Astrocyte of the spinal cord (primary cell): ENCODE measurements at regions not wholly inside any gene's neighbourhood (a gene's known extent, or its start where the extent isn't known, plus 50 kb on each side); places are given as distances from the start of the nearest gene placed in this dataset.

Experiments
- DNase-seq: peaks from one replicate; pipeline ENCODE4 v3.0.0; 2011; ENCODE audit warnings: low read depth, low spot score
- H3K4me3 ChIP-seq: 2 replicates; pipeline ENCODE4 v1.5.1; 2011; ENCODE audit warnings: low read depth, mild to moderate bottlenecking, low read length, moderate library complexity
- in situ Hi-C: cut with HindIII; loops from 2 replicates; pipeline ENCODE4 v1.10.0; 2017; ENCODE audit warnings: low sequenced_read_pairs
- TF ChIP-seq, protein P1 (sequence below): IDR thresholded peaks from 2 replicates; pipeline ENCODE4 v1.5.1; 2012; ENCODE audit warnings: low read depth, mild to moderate bottlenecking, low read length, inconsistent platforms

DNA sequence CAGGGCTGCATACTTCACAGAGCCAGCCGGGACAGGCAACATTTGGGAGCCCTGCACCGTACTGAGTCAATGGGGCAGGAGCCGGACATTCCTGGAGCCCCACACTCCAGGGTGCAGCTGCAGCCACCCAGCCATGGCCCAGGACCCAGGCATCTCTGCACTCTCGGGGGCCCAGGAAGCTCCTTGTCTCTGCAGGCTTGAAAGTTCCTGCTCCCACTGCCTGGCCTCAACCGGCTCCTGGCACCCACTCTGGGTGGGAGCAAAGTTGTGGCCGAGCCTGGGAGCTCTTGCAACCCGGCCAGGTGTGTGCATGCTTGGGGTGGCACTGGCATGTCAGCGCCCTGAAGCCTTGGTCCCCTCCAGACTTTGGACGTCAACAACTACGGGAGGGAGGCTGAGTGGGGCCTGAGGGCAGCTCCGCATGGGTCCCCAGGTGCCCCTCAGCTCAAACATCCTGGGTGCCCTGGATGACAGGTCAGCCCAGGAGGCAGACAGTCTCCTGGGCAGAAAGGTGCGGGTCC lies 833.5 kb upstream of the CADM2 start:
- TF ChIP-seq, protein P1, sequence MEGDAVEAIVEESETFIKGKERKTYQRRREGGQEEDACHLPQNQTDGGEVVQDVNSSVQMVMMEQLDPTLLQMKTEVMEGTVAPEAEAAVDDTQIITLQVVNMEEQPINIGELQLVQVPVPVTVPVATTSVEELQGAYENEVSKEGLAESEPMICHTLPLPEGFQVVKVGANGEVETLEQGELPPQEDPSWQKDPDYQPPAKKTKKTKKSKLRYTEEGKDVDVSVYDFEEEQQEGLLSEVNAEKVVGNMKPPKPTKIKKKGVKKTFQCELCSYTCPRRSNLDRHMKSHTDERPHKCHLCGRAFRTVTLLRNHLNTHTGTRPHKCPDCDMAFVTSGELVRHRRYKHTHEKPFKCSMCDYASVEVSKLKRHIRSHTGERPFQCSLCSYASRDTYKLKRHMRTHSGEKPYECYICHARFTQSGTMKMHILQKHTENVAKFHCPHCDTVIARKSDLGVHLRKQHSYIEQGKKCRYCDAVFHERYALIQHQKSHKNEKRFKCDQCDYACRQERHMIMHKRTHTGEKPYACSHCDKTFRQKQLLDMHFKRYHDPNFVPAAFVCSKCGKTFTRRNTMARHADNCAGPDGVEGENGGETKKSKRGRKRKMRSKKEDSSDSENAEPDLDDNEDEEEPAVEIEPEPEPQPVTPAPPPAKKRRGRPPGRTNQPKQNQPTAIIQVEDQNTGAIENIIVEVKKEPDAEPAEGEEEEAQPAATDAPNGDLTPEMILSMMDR = no peak
- in situ Hi-C loops = no loop called here
- H3K4me3 ChIP-seq = no peak overlapping the region
- no peak for DNase-seq

DNA sequence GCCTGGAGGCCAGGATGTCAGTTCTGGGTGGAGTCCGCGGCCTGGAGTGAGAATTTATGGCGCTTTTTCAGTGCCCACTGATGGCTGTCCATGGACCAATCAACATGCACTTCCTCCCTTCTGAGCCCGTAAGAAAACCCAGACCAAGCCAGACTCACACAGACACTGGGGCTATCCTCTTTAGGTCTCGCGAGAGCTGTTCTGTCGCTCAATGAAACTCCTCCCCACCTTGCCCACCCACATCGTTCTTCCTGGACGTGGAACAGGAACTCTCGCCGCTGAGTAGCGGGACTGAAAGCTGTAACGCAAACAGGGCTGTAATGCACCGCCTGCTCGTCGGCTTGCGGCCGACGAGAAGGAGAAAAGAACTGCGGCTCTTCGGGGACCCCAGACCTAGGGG lies 833.0 kb upstream of the CADM2 start:
- TF ChIP-seq, protein P1 = no peak
- in situ Hi-C loops = no loop called here
- no peak for DNase-seq
- H3K4me3 ChIP-seq = no peak overlapping the region

DNA sequence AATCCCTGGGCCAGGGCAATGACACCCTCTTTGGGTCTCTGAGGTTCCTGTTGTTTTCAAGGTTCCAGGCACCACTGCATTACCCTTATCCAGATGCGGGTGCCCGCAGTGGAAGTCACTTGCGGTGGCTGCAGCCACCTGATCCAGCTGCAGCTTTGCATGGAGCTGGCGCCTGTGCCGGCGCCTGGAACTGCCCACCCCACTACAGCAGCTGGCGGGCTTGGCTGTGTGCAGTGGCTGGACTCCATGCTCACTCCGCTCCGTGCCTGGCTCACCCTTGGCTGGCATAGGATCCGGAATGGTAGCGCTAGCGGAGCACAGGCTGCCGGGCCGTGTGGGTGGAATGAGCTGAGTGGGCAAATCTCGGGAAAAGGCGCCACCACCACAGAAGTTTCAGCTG lies 832.6 kb upstream of the CADM2 start:
- no peak overlapping the region for H3K4me3 ChIP-seq
- in situ Hi-C loops = no loop called here
- TF ChIP-seq, protein P1 = no peak
- no peak for DNase-seq

DNA sequence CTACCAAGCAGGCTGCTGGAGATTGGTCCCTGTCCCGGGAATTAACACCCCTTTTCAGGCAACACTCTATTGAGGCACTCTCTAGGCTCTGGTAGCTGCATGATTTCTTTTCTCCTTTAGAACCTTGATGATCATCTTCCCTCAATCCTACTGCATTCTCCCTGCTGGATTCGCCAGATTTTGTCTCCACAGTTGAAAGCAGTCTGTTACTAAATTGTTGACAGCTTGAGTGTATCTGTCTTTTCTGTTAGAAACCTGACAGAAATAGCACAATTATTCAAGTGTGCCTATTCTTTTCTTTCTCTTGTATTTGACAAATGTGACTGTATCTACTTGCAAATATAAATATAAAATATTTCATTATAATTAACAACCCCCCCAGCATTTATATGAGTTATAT lies 830.8 kb upstream of the CADM2 start:
- no peak for DNase-seq
- H3K4me3 ChIP-seq = no peak overlapping the region
- TF ChIP-seq, protein P1 = no peak
- in situ Hi-C loops = no loop called here

DNA sequence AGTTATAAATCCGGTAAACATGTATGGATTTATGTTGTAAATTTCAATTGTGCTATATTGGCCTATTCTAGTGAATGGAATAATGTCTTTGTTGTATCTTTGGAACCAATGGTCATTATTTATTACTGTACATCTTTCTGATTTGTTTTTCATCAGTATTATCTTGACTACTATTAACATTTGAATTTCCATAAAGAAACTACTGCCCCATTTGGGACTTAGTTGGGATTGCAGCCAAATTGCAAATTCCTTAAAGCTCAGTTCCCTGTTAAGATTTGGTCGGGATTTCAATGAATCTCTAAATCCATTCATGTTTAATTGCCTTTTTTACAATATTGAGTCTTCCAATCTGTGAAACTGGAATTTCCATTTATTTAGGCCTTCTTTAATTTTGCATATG lies 822.4 kb upstream of the CADM2 start:
- DNase-seq = no peak
- H3K4me3 ChIP-seq = no peak overlapping the region
- TF ChIP-seq, protein P1 = no peak
- in situ Hi-C loops = no loop called here

DNA sequence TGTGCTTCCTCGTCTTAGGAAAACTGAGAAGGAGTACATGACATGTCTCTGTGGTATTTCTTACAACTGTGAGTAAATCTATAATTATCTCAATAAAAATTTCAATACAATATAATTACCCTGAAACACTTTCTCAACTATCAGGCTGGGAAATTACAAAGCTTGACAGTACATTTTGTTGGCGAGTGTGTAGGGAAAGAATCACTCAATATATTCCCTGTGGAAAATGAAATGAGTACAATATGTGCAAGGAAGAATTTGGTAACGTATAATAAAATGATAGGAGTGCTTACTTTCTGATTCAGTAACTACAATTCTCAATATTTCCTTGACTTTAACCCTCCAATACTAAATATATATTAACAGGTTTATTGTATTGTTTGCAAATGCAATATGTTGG lies 818.2 kb upstream of the CADM2 start:
- DNase-seq = no peak

More for the DNA sequence above, 818.2 kb upstream of the CADM2 start:
- H3K4me3 ChIP-seq = no peak overlapping the region
- in situ Hi-C loops = no loop called here
- TF ChIP-seq, protein P1 = no peak
